ENCODE measurements at regions not wholly inside any gene's neighbourhood (a gene's known extent, or its start where the extent isn't known, plus 50 kb on each side); places are given as distances from the start of the nearest gene placed in this dataset.

DNA sequence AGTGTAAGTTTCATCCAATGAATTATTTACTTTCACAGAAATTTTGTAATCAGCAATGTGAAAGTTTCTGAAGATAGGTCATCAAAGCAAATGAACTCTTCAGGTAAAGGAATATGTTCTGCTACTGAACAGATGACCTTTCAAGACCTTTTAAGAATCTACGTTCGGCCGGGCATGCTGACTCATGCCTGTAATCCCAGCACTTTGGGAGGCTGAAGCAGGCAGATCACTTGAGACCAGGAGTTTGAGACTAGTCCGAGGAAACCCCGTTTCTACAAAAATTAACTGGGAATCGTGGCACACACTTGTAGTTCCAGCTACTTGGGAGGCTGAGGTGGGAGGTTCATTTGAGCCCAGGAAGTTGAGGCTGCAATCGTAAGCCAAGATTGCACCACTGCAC is 578.4 kb upstream of the COX7C start:
- ATAC-seq (ENCODE audit: low FRiP score in 2 of 2) = no peak
- no peak overlapping the region for H3K27ac ChIP-seq
- H3K36me3 ChIP-seq = no peaks in the 10 kb centered on the region
- H3K4me1 ChIP-seq = no peaks in the 10 kb centered on the region
- TF ChIP-seq, protein P1, sequence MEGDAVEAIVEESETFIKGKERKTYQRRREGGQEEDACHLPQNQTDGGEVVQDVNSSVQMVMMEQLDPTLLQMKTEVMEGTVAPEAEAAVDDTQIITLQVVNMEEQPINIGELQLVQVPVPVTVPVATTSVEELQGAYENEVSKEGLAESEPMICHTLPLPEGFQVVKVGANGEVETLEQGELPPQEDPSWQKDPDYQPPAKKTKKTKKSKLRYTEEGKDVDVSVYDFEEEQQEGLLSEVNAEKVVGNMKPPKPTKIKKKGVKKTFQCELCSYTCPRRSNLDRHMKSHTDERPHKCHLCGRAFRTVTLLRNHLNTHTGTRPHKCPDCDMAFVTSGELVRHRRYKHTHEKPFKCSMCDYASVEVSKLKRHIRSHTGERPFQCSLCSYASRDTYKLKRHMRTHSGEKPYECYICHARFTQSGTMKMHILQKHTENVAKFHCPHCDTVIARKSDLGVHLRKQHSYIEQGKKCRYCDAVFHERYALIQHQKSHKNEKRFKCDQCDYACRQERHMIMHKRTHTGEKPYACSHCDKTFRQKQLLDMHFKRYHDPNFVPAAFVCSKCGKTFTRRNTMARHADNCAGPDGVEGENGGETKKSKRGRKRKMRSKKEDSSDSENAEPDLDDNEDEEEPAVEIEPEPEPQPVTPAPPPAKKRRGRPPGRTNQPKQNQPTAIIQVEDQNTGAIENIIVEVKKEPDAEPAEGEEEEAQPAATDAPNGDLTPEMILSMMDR (IDR thresholded peaks at IDR 0.05) = no peak
- TF ChIP-seq POLR2A (IDR thresholded peaks at IDR 0.05) = no peak
- TF ChIP-seq POLR2AphosphoS5 (IDR thresholded peaks at IDR 0.05) = no peak
- TF ChIP-seq EP300 (IDR thresholded peaks at IDR 0.05) = no peak
- DNase-seq = no peak
- H3K4me3 ChIP-seq = no peak overlapping the region
- no peaks in the 10 kb centered on the region for H3K27me3 ChIP-seq
- WGBS, 2 donors = 76 to 85% methylated on average over 7 of the region's 7 CpGs
- H3K9me3 ChIP-seq = no peaks in the 10 kb centered on the region

GRCh38 chr5:86070719-86071118 is 547.0 kb upstream of the COX7C start:
- H3K36me3 ChIP-seq = no peaks in the 10 kb centered on the region
- ATAC-seq (ENCODE audit: low FRiP score in 2 of 2) (no peak), DNase-seq (no peak)
- 42 to 48% methylated on average over 1 of the region's 1 CpG for WGBS, 2 donors
- H3K4me3 ChIP-seq = no peak overlapping the region
- H3K27ac ChIP-seq = no peak overlapping the region
- no peaks in the 10 kb centered on the region for H3K9me3 ChIP-seq
- TF ChIP-seq, protein P1 (IDR thresholded peaks at IDR 0.05) = no peak
- TF ChIP-seq POLR2A (IDR thresholded peaks at IDR 0.05) (no peak), POLR2AphosphoS5 (IDR thresholded peaks at IDR 0.05) (no peak), EP300 (IDR thresholded peaks at IDR 0.05) (no peak)
- no peaks in the 10 kb centered on the region for H3K27me3 ChIP-seq
- H3K4me1 ChIP-seq = no peaks in the 10 kb centered on the region

GRCh38 chr5:86074297-86074696 is 543.4 kb upstream of the COX7C start:
- H3K36me3 ChIP-seq = no peaks in the 10 kb centered on the region
- H3K27me3 ChIP-seq = no peaks in the 10 kb centered on the region
- ATAC-seq (ENCODE audit: low FRiP score in 2 of 2) (no peak), DNase-seq (no peak)
- H3K4me1 ChIP-seq = no peaks in the 10 kb centered on the region
- no peak overlapping the region for H3K4me3 ChIP-seq
- TF ChIP-seq POLR2A (IDR thresholded peaks at IDR 0.05) (no peak), EP300 (IDR thresholded peaks at IDR 0.05) (no peak), POLR2AphosphoS5 (IDR thresholded peaks at IDR 0.05) (no peak)
- TF ChIP-seq, protein P1 (IDR thresholded peaks at IDR 0.05) = no peak
- H3K9me3 ChIP-seq = no peaks in the 10 kb centered on the region
- H3K27ac ChIP-seq = no peak overlapping the region
- WGBS, 2 donors = 76 to 78% methylated on average over 3 of the region's 3 CpGs

DNA sequence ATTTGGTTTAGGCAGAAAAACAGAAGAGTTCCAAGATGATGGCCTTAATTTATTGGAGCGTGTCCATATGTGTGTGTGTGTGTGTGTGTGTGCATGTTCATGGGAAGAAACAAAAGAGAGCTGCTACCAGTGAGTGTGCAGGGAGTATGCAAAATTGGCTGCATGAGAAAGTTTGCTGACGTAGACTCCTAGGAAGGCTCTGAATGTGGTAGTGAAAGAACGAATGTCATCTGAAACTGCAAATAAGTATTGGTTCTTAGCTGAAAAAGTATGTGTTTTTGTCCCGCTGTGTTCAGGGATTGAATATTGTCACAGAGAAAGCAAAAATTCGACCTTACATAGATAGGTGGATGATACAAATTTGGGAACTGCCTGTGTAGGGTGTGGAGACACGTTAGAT is 542.6 kb upstream of the COX7C start:
- ATAC-seq (ENCODE audit: low FRiP score in 2 of 2) = no peak
- no peaks in the 10 kb centered on the region for H3K9me3 ChIP-seq
- TF ChIP-seq, protein P1 (IDR thresholded peaks at IDR 0.05) = no peak
- TF ChIP-seq EP300 (IDR thresholded peaks at IDR 0.05) (no peak), POLR2A (IDR thresholded peaks at IDR 0.05) (no peak), POLR2AphosphoS5 (IDR thresholded peaks at IDR 0.05) (no peak)
- no peak overlapping the region for H3K27ac ChIP-seq
- no peaks in the 10 kb centered on the region for H3K27me3 ChIP-seq
- no peak overlapping the region for H3K4me3 ChIP-seq
- H3K4me1 ChIP-seq = no peaks in the 10 kb centered on the region
- no peak for DNase-seq
- H3K36me3 ChIP-seq = no peaks in the 10 kb centered on the region
- WGBS, 2 donors = 73 to 81% methylated on average over 6 of the region's 6 CpGs

- TF ChIP-seq POLR2A (IDR thresholded peaks at IDR 0.05) = no peak
- TF ChIP-seq POLR2AphosphoS5 (IDR thresholded peaks at IDR 0.05) = no peak
- TF ChIP-seq, protein P1 (IDR thresholded peaks at IDR 0.05) = no peak
- TF ChIP-seq EP300 (IDR thresholded peaks at IDR 0.05) = no peak
- DNase-seq (no peak), ATAC-seq (ENCODE audit: low FRiP score in 2 of 2) (no peak)
- no peaks in the 10 kb centered on the region for H3K27me3 ChIP-seq
- H3K9me3 ChIP-seq = no peaks in the 10 kb centered on the region
- WGBS, 2 donors = 80 to 86% methylated on average over 1 of the region's 1 CpG
- H3K4me1 ChIP-seq = no peaks in the 10 kb centered on the region
- no peak overlapping the region for H3K4me3 ChIP-seq
- H3K27ac ChIP-seq = no peak overlapping the region
- H3K36me3 ChIP-seq = no peaks in the 10 kb centered on the region
These were observed 522.6 kb upstream of the COX7C start for GRCh38 chr5:86095092-86095491.

All from upper lobe of left lung (tissue), 6 donors.